Thoracic aorta (tissue), 2 donors: ENCODE measurements at regions not wholly inside any gene's neighbourhood (a gene's known extent, or its start where the extent isn't known, plus 50 kb on each side); places are given as distances from the start of the nearest gene placed in this dataset.
"Not testable (repeated sequence)": the region's sequence is repeated elsewhere in the genome, so short reads cannot be mapped to it uniquely, and the experiment has no call there.

Experiments used
- ATAC-seq: fragments of 150-250 bp; one replicate; pipeline ENCODE4 v1.8.0; 2017; ENCODE audit warnings: low read depth; ENCODE audit not compliant: insufficient number of reproducible peaks, low FRiP score
- DNase-seq: peaks from one replicate; pipeline ENCODE4 v3.0.0-alpha.2; 2020; ENCODE audit warnings: low spot score
- H3K27ac ChIP-seq, 2 donors: fragments of 200-600 bp; sonication (generic); 1 replicate in 1 of 2; 2 replicates in 1 of 2; pipeline ENCODE4 v1.5.1; 2016; ENCODE audit warnings: mild to moderate bottlenecking in 2 of 2, moderate library complexity in 2 of 2
- H3K27me3 ChIP-seq: fragments of 200-600 bp; sonication (generic); replicated peaks from 2 replicates; pipeline ENCODE4 v1.6.0; 2016; ENCODE audit warnings: mild to moderate bottlenecking; ENCODE audit not compliant: insufficient read depth
- H3K36me3 ChIP-seq: fragments of 200-600 bp; sonication (generic); one replicate; pipeline ENCODE4 v1.5.1; 2016
- H3K4me1 ChIP-seq, 2 donors: fragments of 200-600 bp; sonication (generic); 1 replicate in 1 of 2; 2 replicates in 1 of 2; pipeline versions ENCODE4 v1.5.1 to v1.6.0; 2016; ENCODE audit warnings: low read depth in 2 of 2, mild to moderate bottlenecking in 1 of 2; ENCODE audit not compliant: control insufficient read depth in 1 of 2
- H3K4me3 ChIP-seq: fragments of 200-600 bp; sonication (generic); 2 replicates; pipeline ENCODE4 v1.5.1; 2016; ENCODE audit warnings: mild to moderate bottlenecking
- H3K9me3 ChIP-seq: fragments of 200-600 bp; sonication (generic); 2 replicates; pipeline ENCODE4 v1.5.1; 2016
- CTCF ChIP-seq: fragments of 200-600 bp; sonication (generic); IDR thresholded peaks from one replicate; pipeline ENCODE4 v1.5.1; 2019; ENCODE audit warnings: antibody characterized with exemption

GRCh38 chr17:37859451-37859850, 64.8 kb upstream of the TBC1D3K start:
- Histone ChIP-seq H3K27ac (no peak overlapping the region), H3K4me1 (no peaks in the 10 kb centered on the region), H3K4me3 (no peak overlapping the region), H3K27me3 (no peaks in the 10 kb centered on the region), H3K36me3 (no peaks in the 10 kb centered on the region), H3K9me3 (peaks cover 4% of the 10 kb centered on the region)
- DNase-seq (no peak), ATAC-seq (no peak)
- TF ChIP-seq CTCF = no peak

- H3K9me3 ChIP-seq, DNase-seq, H3K4me3 ChIP-seq, H3K4me1 ChIP-seq, H3K36me3 ChIP-seq, H3K27ac ChIP-seq, ATAC-seq, H3K27me3 ChIP-seq: not testable (repeated sequence)
Measured at GRCh38 chr17:37858391-37858790, 65.8 kb upstream of the TBC1D3K start.

- no peaks in the 10 kb centered on the region for H3K4me1 ChIP-seq
- DNase-seq (no peak), ATAC-seq (no peak)
- no peak for TF ChIP-seq CTCF
- H3K27me3 ChIP-seq = no peaks in the 10 kb centered on the region
- H3K4me3 ChIP-seq = no peak overlapping the region
- peaks cover 4% of the 10 kb centered on the region for H3K9me3 ChIP-seq
- no peak overlapping the region for H3K27ac ChIP-seq
- H3K36me3 ChIP-seq = no peaks in the 10 kb centered on the region
Measured at GRCh38 chr17:37856245-37856644, 68.0 kb upstream of the TBC1D3K start.

- ATAC-seq = no peak
- Histone ChIP-seq H3K27me3 (no peaks in the 10 kb centered on the region), H3K4me1 (no peaks in the 10 kb centered on the region), H3K4me3 (no peak overlapping the region), H3K27ac (no peak overlapping the region), H3K9me3 (no peaks in the 10 kb centered on the region), H3K36me3 (no peaks in the 10 kb centered on the region)
- DNase-seq = no peak
- TF ChIP-seq CTCF = no peak
Measured at GRCh38 chr17:37849617-37849972, 74.6 kb upstream of the TBC1D3K start.

- no peak for DNase-seq
- ATAC-seq = no peak
- H3K27me3 ChIP-seq = no peaks in the 10 kb centered on the region
- no peaks in the 10 kb centered on the region for H3K9me3 ChIP-seq
- H3K36me3 ChIP-seq = no peaks in the 10 kb centered on the region
- no peak for TF ChIP-seq CTCF
- no peak overlapping the region for H3K4me3 ChIP-seq
- no peaks in the 10 kb centered on the region for H3K4me1 ChIP-seq
- no peak overlapping the region for H3K27ac ChIP-seq
Measured at GRCh38 chr17:37848690-37849616, 75.3 kb upstream of the TBC1D3K start.
